ENCODE measurements at regions not wholly inside any gene's neighbourhood (a gene's known extent, or its start where the extent isn't known, plus 50 kb on each side); places are given as distances from the start of the nearest gene placed in this dataset.

DNA sequence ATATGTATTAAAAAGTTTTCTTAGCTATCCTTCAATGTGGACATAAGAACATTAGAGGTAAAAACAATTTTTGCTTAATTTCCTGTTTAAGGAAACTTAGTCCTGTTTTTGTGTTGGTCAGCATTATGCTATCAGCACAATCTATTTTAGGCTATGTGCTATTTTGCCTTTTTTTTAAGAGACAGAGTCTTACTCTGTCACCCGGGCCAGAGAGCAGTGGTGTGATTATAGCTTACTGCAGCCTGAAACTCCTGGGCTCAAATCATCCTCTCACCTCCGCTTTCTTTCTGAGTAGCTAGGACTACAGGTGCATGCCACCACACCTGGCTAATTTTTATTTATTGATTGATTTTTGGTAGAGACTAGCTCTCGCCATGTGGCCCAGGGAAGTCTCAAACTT is 199.1 kb upstream of the TMPRSS15 start:
- Mint-ChIP-seq H3K27me3 (no peaks in the 10 kb centered on the region), H3K4me1 (no peaks in the 10 kb centered on the region), H3K4me3 (no peak overlapping the region), H3K36me3 (ENCODE audit: low read depth) (no peaks in the 10 kb centered on the region), H3K27ac (no peak overlapping the region)
- DNase-seq: no peak
- ATAC-seq: no peak
- H3K9me3 ChIP-seq (ENCODE audit: control insufficient read depth, low read length, poor library complexity, severe bottlenecking): no peaks in the 10 kb centered on the region

- ATAC-seq (no peak), DNase-seq (no peak)
- Mint-ChIP-seq H3K4me3 (no peak overlapping the region), H3K27me3 (no peaks in the 10 kb centered on the region), H3K27ac (no peak overlapping the region), H3K36me3 (ENCODE audit: low read depth) (no peaks in the 10 kb centered on the region), H3K4me1 (no peaks in the 10 kb centered on the region)
- no peaks in the 10 kb centered on the region for H3K9me3 ChIP-seq (ENCODE audit: control insufficient read depth, low read length, poor library complexity, severe bottlenecking)
Observed at GRCh38 chr21:18603261-18603660, 199.7 kb upstream of the TMPRSS15 start.

GRCh38 chr21:18603980-18604379 is 200.4 kb upstream of the TMPRSS15 start:
- Mint-ChIP-seq H3K27me3 (no peaks in the 10 kb centered on the region), H3K36me3 (ENCODE audit: low read depth) (no peaks in the 10 kb centered on the region), H3K4me3 (no peak overlapping the region), H3K4me1 (no peaks in the 10 kb centered on the region), H3K27ac (no peak overlapping the region)
- no peaks in the 10 kb centered on the region for H3K9me3 ChIP-seq (ENCODE audit: control insufficient read depth, low read length, poor library complexity, severe bottlenecking)
- no peak for ATAC-seq
- DNase-seq: no peak

DNA sequence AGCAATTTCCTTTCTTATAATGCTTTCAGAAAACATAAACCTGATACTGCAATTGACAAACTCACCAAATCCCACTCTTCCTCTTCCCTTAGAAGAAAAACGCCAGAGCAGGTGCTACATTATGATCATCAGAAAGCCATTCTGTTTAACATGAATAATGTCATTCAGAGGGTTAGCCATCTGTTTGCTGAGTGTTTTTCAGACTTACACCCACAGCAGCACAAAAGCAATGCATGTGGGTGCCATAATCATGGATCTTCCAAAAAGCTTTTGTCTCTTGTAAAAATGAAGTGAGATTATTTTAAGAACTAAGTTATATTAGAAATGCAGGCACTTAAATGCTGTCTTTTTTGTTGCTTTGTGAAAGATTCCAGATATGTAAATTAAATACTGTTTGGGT is 204.6 kb upstream of the TMPRSS15 start:
- no peak overlapping the region for H3K27ac Mint-ChIP-seq
- H3K36me3 Mint-ChIP-seq (ENCODE audit: low read depth): no peaks in the 10 kb centered on the region
- H3K27me3 Mint-ChIP-seq: no peaks in the 10 kb centered on the region
- ATAC-seq: no peak
- no peak for DNase-seq
- no peaks in the 10 kb centered on the region for H3K9me3 ChIP-seq (ENCODE audit: control insufficient read depth, low read length, poor library complexity, severe bottlenecking)
- no peaks in the 10 kb centered on the region for H3K4me1 Mint-ChIP-seq
- no peak overlapping the region for H3K4me3 Mint-ChIP-seq

DNA sequence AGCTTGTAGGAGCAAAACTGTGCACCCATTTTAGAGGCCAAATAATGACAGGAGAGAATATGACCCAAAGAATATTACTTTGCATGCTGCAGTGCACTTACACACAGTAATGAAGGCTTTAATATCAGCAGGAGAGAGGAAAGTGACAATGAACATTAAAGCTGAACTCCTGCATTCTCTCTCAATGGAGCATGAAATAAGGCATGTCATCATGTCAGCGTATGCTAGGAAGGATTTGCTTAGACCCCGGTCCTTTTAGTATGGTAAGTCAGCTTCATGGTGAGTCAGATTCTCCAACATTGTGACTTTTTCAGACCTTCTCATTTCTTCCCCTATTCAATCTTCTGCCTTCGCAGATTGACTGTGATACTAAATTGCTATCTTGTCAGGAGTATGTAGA is 210.7 kb upstream of the TMPRSS15 start:
- Mint-ChIP-seq H3K27me3 (no peaks in the 10 kb centered on the region), H3K27ac (no peak overlapping the region), H3K4me1 (no peaks in the 10 kb centered on the region), H3K36me3 (ENCODE audit: low read depth) (no peaks in the 10 kb centered on the region), H3K4me3 (no peak overlapping the region)
- no peaks in the 10 kb centered on the region for H3K9me3 ChIP-seq (ENCODE audit: control insufficient read depth, low read length, poor library complexity, severe bottlenecking)
- DNase-seq: no peak
- ATAC-seq: no peak

- H3K9me3 ChIP-seq (ENCODE audit: control insufficient read depth, low read length, poor library complexity, severe bottlenecking): no peaks in the 10 kb centered on the region
- no peaks in the 10 kb centered on the region for H3K36me3 Mint-ChIP-seq (ENCODE audit: low read depth)
- DNase-seq (no peak), ATAC-seq (no peak)
- H3K4me3 Mint-ChIP-seq: no peak overlapping the region
- no peaks in the 10 kb centered on the region for H3K4me1 Mint-ChIP-seq
- no peaks in the 10 kb centered on the region for H3K27me3 Mint-ChIP-seq
- H3K27ac Mint-ChIP-seq: no peak overlapping the region
Observed at GRCh38 chr21:18617291-18617690, 213.7 kb upstream of the TMPRSS15 start.

GRCh38 chr21:18620436-18620835 is 216.9 kb upstream of the TMPRSS15 start:
- no peaks in the 10 kb centered on the region for H3K27me3 Mint-ChIP-seq
- H3K27ac Mint-ChIP-seq: no peak overlapping the region
- no peaks in the 10 kb centered on the region for H3K36me3 Mint-ChIP-seq (ENCODE audit: low read depth)
- no peaks in the 10 kb centered on the region for H3K4me1 Mint-ChIP-seq
- DNase-seq (no peak), ATAC-seq (no peak)
- H3K9me3 ChIP-seq (ENCODE audit: control insufficient read depth, low read length, poor library complexity, severe bottlenecking): no peaks in the 10 kb centered on the region
- no peak overlapping the region for H3K4me3 Mint-ChIP-seq

DNA sequence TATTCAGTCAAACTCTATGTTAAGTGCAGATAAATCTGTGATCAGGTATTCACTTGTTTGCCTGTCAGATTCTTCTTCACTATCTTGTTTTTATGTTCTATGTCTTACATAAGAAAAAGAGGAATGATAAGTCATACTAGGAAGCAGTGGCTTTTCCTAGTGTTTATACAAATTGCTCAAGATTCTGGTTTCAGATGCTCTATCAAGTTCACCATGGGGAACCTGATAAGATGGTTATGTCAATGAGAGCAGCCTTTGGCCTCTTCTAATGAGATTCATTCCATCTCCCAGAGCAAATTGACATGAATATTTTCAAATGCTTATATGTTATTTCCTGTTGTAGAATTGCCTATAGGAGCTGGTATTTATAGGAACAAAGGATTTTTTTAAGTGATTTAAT is 218.8 kb upstream of the TMPRSS15 start:
- Mint-ChIP-seq H3K27me3 (no peaks in the 10 kb centered on the region), H3K4me1 (no peaks in the 10 kb centered on the region), H3K4me3 (no peak overlapping the region), H3K27ac (no peak overlapping the region), H3K36me3 (ENCODE audit: low read depth) (no peaks in the 10 kb centered on the region)
- H3K9me3 ChIP-seq (ENCODE audit: control insufficient read depth, low read length, poor library complexity, severe bottlenecking): no peaks in the 10 kb centered on the region
- no peak for DNase-seq
- no peak for ATAC-seq

GRCh38 chr21:18630446-18630845 is 226.9 kb upstream of the TMPRSS15 start:
- no peaks in the 10 kb centered on the region for H3K4me1 Mint-ChIP-seq
- no peaks in the 10 kb centered on the region for H3K9me3 ChIP-seq (ENCODE audit: control insufficient read depth, low read length, poor library complexity, severe bottlenecking)
- ATAC-seq: no peak

DNA sequence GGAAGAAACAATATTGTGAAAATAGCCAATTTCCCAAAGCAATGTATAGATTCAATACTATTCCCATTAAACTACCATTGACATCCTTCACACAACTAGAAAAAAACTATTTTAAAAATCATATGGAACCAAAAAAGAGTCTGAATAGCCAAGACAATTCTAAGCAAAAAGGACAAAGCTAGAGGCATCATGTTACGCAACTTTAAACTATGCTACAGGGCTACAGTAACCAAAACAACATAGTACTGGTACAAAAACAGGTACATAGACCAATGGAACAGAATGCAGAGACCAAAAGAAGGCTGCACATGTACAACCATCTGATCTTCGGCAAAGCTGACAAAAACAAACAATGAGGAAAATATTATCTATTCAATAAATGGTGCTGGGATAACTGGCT is 233.3 kb upstream of the TMPRSS15 start:
- no peaks in the 10 kb centered on the region for H3K4me1 Mint-ChIP-seq
- no peak for DNase-seq

More at GRCh38 chr21:18630446-18630845, 226.9 kb upstream of the TMPRSS15 start:
- H3K27ac Mint-ChIP-seq: no peak overlapping the region
- H3K4me3 Mint-ChIP-seq: no peak overlapping the region
- DNase-seq: no peak
- H3K27me3 Mint-ChIP-seq: no peaks in the 10 kb centered on the region
- no peaks in the 10 kb centered on the region for H3K36me3 Mint-ChIP-seq (ENCODE audit: low read depth)

DNA sequence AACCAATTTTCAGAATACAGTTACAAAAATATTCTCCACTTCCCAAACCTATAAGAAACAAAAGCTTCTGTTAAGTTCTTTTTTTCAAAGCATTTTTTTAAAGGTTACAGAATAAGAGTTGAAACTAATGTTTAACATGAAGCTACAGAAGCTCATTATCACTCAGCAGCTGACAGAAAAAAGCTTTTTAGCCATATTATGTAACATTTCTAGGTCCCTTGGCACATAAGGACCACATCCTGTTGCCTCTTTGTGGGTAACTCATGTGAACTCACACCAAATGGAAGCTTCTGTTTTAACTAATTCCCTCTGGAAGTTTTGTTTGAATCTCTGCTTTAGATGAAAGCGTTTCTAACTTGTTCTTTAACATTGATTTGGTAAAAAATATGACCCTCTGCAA is 242.5 kb upstream of the TMPRSS15 start:
- no peak for DNase-seq
- no peaks in the 10 kb centered on the region for H3K36me3 Mint-ChIP-seq (ENCODE audit: low read depth)
- no peaks in the 10 kb centered on the region for H3K4me1 Mint-ChIP-seq
- H3K4me3 Mint-ChIP-seq: no peak overlapping the region
- no peaks in the 10 kb centered on the region for H3K27me3 Mint-ChIP-seq
- no peak for ATAC-seq
- H3K9me3 ChIP-seq (ENCODE audit: control insufficient read depth, low read length, poor library complexity, severe bottlenecking): peaks cover 3% of the 10 kb centered on the region
- no peak overlapping the region for H3K27ac Mint-ChIP-seq

More for the DNA sequence above, 233.3 kb upstream of the TMPRSS15 start:
- ATAC-seq: no peak
- Mint-ChIP-seq H3K36me3 (ENCODE audit: low read depth) (no peaks in the 10 kb centered on the region), H3K4me3 (no peak overlapping the region), H3K27ac (no peak overlapping the region), H3K27me3 (no peaks in the 10 kb centered on the region)
- no peaks in the 10 kb centered on the region for H3K9me3 ChIP-seq (ENCODE audit: control insufficient read depth, low read length, poor library complexity, severe bottlenecking)

GRCh38 chr21:18655931-18656330 is 252.3 kb upstream of the TMPRSS15 start:
- H3K4me1 Mint-ChIP-seq: no peaks in the 10 kb centered on the region
- no peak overlapping the region for H3K4me3 Mint-ChIP-seq
- H3K27me3 Mint-ChIP-seq: no peaks in the 10 kb centered on the region
- no peaks in the 10 kb centered on the region for H3K36me3 Mint-ChIP-seq (ENCODE audit: low read depth)
- ATAC-seq: no peak
- H3K27ac Mint-ChIP-seq: no peak overlapping the region
- H3K9me3 ChIP-seq (ENCODE audit: control insufficient read depth, low read length, poor library complexity, severe bottlenecking): no peaks in the 10 kb centered on the region
- no peak for DNase-seq

DNA sequence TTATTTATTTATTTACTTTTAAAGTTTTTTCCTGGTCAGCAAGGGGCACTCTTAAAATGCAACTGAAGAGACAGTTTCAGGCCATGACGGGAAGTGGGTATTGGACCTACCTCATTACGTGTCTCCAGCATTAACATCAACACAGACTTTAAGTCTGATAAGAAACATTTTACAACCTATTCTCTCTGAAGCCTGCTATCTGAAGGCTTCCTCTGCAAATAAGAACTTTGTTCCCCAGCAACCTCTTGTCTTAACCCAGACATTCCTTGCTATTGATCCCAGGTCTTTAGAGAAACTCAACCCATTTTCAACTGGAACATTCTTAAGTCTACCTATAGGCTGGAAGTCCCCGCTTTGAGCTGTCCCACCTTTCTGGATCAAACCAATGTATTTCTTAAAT is 258.3 kb upstream of the TMPRSS15 start:
- no peaks in the 10 kb centered on the region for H3K4me1 Mint-ChIP-seq
- DNase-seq: no peak
- no peaks in the 10 kb centered on the region for H3K36me3 Mint-ChIP-seq (ENCODE audit: low read depth)
- H3K27ac Mint-ChIP-seq: no peak overlapping the region
- H3K27me3 Mint-ChIP-seq: no peaks in the 10 kb centered on the region
- no peak overlapping the region for H3K4me3 Mint-ChIP-seq
- no peak for ATAC-seq
- H3K9me3 ChIP-seq (ENCODE audit: control insufficient read depth, low read length, poor library complexity, severe bottlenecking): no peaks in the 10 kb centered on the region

- Mint-ChIP-seq H3K4me3 (no peak overlapping the region), H3K4me1 (no peaks in the 10 kb centered on the region), H3K36me3 (ENCODE audit: low read depth) (no peaks in the 10 kb centered on the region), H3K27ac (no peak overlapping the region), H3K27me3 (no peaks in the 10 kb centered on the region)
- DNase-seq (no peak), ATAC-seq (no peak)
- peaks cover 2% of the 10 kb centered on the region for H3K9me3 ChIP-seq (ENCODE audit: control insufficient read depth, low read length, poor library complexity, severe bottlenecking)
Observed at GRCh38 chr21:18663663-18664062, 260.1 kb upstream of the TMPRSS15 start.

- Mint-ChIP-seq H3K36me3 (ENCODE audit: low read depth) (no peaks in the 10 kb centered on the region), H3K4me1 (no peaks in the 10 kb centered on the region), H3K27me3 (no peaks in the 10 kb centered on the region), H3K4me3 (no peak overlapping the region), H3K27ac (no peak overlapping the region)
- ATAC-seq (no peak), DNase-seq (no peak)
- H3K9me3 ChIP-seq (ENCODE audit: control insufficient read depth, low read length, poor library complexity, severe bottlenecking): peaks cover 2% of the 10 kb centered on the region
Observed at GRCh38 chr21:18666725-18667124, 263.1 kb upstream of the TMPRSS15 start.
